ENCODE measurements at regions not wholly inside any gene's neighbourhood (a gene's known extent, or its start where the extent isn't known, plus 50 kb on each side); places are given as distances from the start of the nearest gene placed in this dataset.

GRCh38 chr20:53890443-53891305, 179.7 kb downstream of the BCAS1 start:
- no peak for TF ChIP-seq POLR2AphosphoS5 (IDR thresholded peaks at IDR 0.05; ENCODE audit: low read depth, low read length)
- TF ChIP-seq POLR2A (IDR thresholded peaks at IDR 0.05; ENCODE audit: low read depth, low read length) = no peak
- TF ChIP-seq TAF1 (IDR thresholded peaks at IDR 0.05; ENCODE audit: low read depth, low read length) = no peak
